ENCODE measurements at regions not wholly inside any gene's neighbourhood (a gene's known extent, or its start where the extent isn't known, plus 50 kb on each side); places are given as distances from the start of the nearest gene placed in this dataset.
A peak's percentile ranks its signal among the peaks of the same experiment; 100 is the strongest.

- no peak overlapping the region for H3K9ac ChIP-seq (ENCODE audit: low read length)
- H3K79me1 ChIP-seq (ENCODE audit: low read length): no peaks in the 10 kb centered on the region
- no peak for DNase-seq
- H3K23ac ChIP-seq (ENCODE audit: low read length): no peak overlapping the region
- no peaks in the 10 kb centered on the region for H3K4me1 ChIP-seq (ENCODE audit: control insufficient read depth, low read depth, low read length)
- H3K36me3 ChIP-seq (ENCODE audit: control insufficient read depth, insufficient read depth, low read length): no peaks in the 10 kb centered on the region
- H4K8ac ChIP-seq (ENCODE audit: low read depth, low read length): no peak overlapping the region
- WGBS (ENCODE audit: extremely low coverage, insufficient coverage, low lambda C conversion rate): no CpG with 5 or more reads among the region's 1 CpG
- H3K18ac ChIP-seq (ENCODE audit: low read length): no peak overlapping the region
- H3K27ac ChIP-seq (ENCODE audit: low read depth, low read length): no peak overlapping the region
- no peak overlapping the region for H3K56ac ChIP-seq (ENCODE audit: low read length)
- no peak overlapping the region for H3K4me3 ChIP-seq (ENCODE audit: low read length)
- no peak overlapping the region for H3K4ac ChIP-seq (ENCODE audit: low read depth, low read length)
- no peaks in the 10 kb centered on the region for H3K79me2 ChIP-seq (ENCODE audit: control insufficient read depth, insufficient read depth, low read length)
- H2BK15ac ChIP-seq (replicated peaks; ENCODE audit: low read depth): no peak overlapping the region
- H2BK5ac ChIP-seq (ENCODE audit: low read length): no peak overlapping the region
- no peak overlapping the region for H2AK5ac ChIP-seq (ENCODE audit: low read length)
- H2BK120ac ChIP-seq (ENCODE audit: low read depth, low read length): no peak overlapping the region
- no peak overlapping the region for H3K4me2 ChIP-seq (ENCODE audit: low read length)
- no peaks in the 10 kb centered on the region for H3K27me3 ChIP-seq (ENCODE audit: insufficient read depth, low read length, poor library complexity)
- H4K5ac ChIP-seq (ENCODE audit: low read length): no peak overlapping the region
These were observed 95.5 kb upstream of the WDR44 start for GRCh38 chrX:118250445-118250844.

GRCh38 chrX:118251271-118251670, 94.6 kb upstream of the WDR44 start:
- H3K4me3 ChIP-seq (ENCODE audit: low read length): no peak overlapping the region
- no peak overlapping the region for H2BK15ac ChIP-seq (replicated peaks; ENCODE audit: low read depth)
- no peaks in the 10 kb centered on the region for H3K27me3 ChIP-seq (ENCODE audit: insufficient read depth, low read length, poor library complexity)
- H3K23ac ChIP-seq (ENCODE audit: low read length): no peak overlapping the region
- H3K27ac ChIP-seq (ENCODE audit: low read depth, low read length): no peak overlapping the region
- H3K4me1 ChIP-seq (ENCODE audit: control insufficient read depth, low read depth, low read length): no peaks in the 10 kb centered on the region
- no CpG with 5 or more reads among the region's 3 CpGs for WGBS (ENCODE audit: extremely low coverage, insufficient coverage, low lambda C conversion rate)
- H4K5ac ChIP-seq (ENCODE audit: low read length): no peak overlapping the region
- no peak overlapping the region for H3K18ac ChIP-seq (ENCODE audit: low read length)
- no peak overlapping the region for H3K4me2 ChIP-seq (ENCODE audit: low read length)
- no peaks in the 10 kb centered on the region for H3K79me2 ChIP-seq (ENCODE audit: control insufficient read depth, insufficient read depth, low read length)
- H3K36me3 ChIP-seq (ENCODE audit: control insufficient read depth, insufficient read depth, low read length): no peaks in the 10 kb centered on the region
- H3K56ac ChIP-seq (ENCODE audit: low read length): no peak overlapping the region
- DNase-seq: no peak
- H3K79me1 ChIP-seq (ENCODE audit: low read length): no peaks in the 10 kb centered on the region
- H2AK5ac ChIP-seq (ENCODE audit: low read length): no peak overlapping the region
- H2BK120ac ChIP-seq (ENCODE audit: low read depth, low read length): no peak overlapping the region
- no peak overlapping the region for H4K8ac ChIP-seq (ENCODE audit: low read depth, low read length)
- H2BK5ac ChIP-seq (ENCODE audit: low read length): no peak overlapping the region
- H3K9ac ChIP-seq (ENCODE audit: low read length): no peak overlapping the region
- no peak overlapping the region for H3K4ac ChIP-seq (ENCODE audit: low read depth, low read length)

GRCh38 chrX:118252967-118253366, 92.9 kb upstream of the WDR44 start:
- no peak overlapping the region for H2AK5ac ChIP-seq (ENCODE audit: low read length)
- DNase-seq: no peak
- H3K23ac ChIP-seq (ENCODE audit: low read length): no peak overlapping the region
- H3K4ac ChIP-seq (ENCODE audit: low read depth, low read length): no peak overlapping the region
- H3K27me3 ChIP-seq (ENCODE audit: insufficient read depth, low read length, poor library complexity): no peaks in the 10 kb centered on the region
- H3K9ac ChIP-seq (ENCODE audit: low read length): no peak overlapping the region
- no peak overlapping the region for H2BK5ac ChIP-seq (ENCODE audit: low read length)
- H3K27ac ChIP-seq (ENCODE audit: low read depth, low read length): no peak overlapping the region
- no peak overlapping the region for H4K8ac ChIP-seq (ENCODE audit: low read depth, low read length)
- H3K4me2 ChIP-seq (ENCODE audit: low read length): no peak overlapping the region
- no peaks in the 10 kb centered on the region for H3K79me1 ChIP-seq (ENCODE audit: low read length)
- no peak overlapping the region for H4K5ac ChIP-seq (ENCODE audit: low read length)
- H2BK120ac ChIP-seq (ENCODE audit: low read depth, low read length): no peak overlapping the region
- no peaks in the 10 kb centered on the region for H3K4me1 ChIP-seq (ENCODE audit: control insufficient read depth, low read depth, low read length)
- WGBS (ENCODE audit: extremely low coverage, insufficient coverage, low lambda C conversion rate): no CpG with 5 or more reads among the region's 2 CpGs
- H2BK15ac ChIP-seq (replicated peaks; ENCODE audit: low read depth): no peak overlapping the region
- no peaks in the 10 kb centered on the region for H3K79me2 ChIP-seq (ENCODE audit: control insufficient read depth, insufficient read depth, low read length)
- H3K4me3 ChIP-seq (ENCODE audit: low read length): no peak overlapping the region
- H3K36me3 ChIP-seq (ENCODE audit: control insufficient read depth, insufficient read depth, low read length): no peaks in the 10 kb centered on the region
- no peak overlapping the region for H3K18ac ChIP-seq (ENCODE audit: low read length)
- no peak overlapping the region for H3K56ac ChIP-seq (ENCODE audit: low read length)

GRCh38 chrX:118254611-118255010, 91.3 kb upstream of the WDR44 start:
- Histone ChIP-seq H3K4me2 (ENCODE audit: low read length) (no peak overlapping the region), H2BK120ac (ENCODE audit: low read depth, low read length) (no peak overlapping the region)

GRCh38 chrX:118255921-118256320, 90.0 kb upstream of the WDR44 start:
- H3K18ac ChIP-seq (ENCODE audit: low read length): no peak overlapping the region
- no peak overlapping the region for H2BK15ac ChIP-seq (replicated peaks; ENCODE audit: low read depth)
- H2BK5ac ChIP-seq (ENCODE audit: low read length): no peak overlapping the region
- no peak for DNase-seq
- H3K4me1 ChIP-seq (ENCODE audit: control insufficient read depth, low read depth, low read length): no peaks in the 10 kb centered on the region
- H2AK5ac ChIP-seq (ENCODE audit: low read length): no peak overlapping the region
- H4K5ac ChIP-seq (ENCODE audit: low read length): no peak overlapping the region
- no peaks in the 10 kb centered on the region for H3K27me3 ChIP-seq (ENCODE audit: insufficient read depth, low read length, poor library complexity)
- H3K27ac ChIP-seq (ENCODE audit: low read depth, low read length): no peak overlapping the region
- no peak overlapping the region for H3K4me2 ChIP-seq (ENCODE audit: low read length)
- no peak overlapping the region for H3K23ac ChIP-seq (ENCODE audit: low read length)
- no peak overlapping the region for H3K4ac ChIP-seq (ENCODE audit: low read depth, low read length)
- H3K9ac ChIP-seq (ENCODE audit: low read length): no peak overlapping the region
- no peaks in the 10 kb centered on the region for H3K36me3 ChIP-seq (ENCODE audit: control insufficient read depth, insufficient read depth, low read length)
- no peaks in the 10 kb centered on the region for H3K79me2 ChIP-seq (ENCODE audit: control insufficient read depth, insufficient read depth, low read length)
- no peak overlapping the region for H3K56ac ChIP-seq (ENCODE audit: low read length)
- no peak overlapping the region for H4K8ac ChIP-seq (ENCODE audit: low read depth, low read length)
- H3K79me1 ChIP-seq (ENCODE audit: low read length): no peaks in the 10 kb centered on the region
- no peak overlapping the region for H2BK120ac ChIP-seq (ENCODE audit: low read depth, low read length)
- no peak overlapping the region for H3K4me3 ChIP-seq (ENCODE audit: low read length)

More at GRCh38 chrX:118254611-118255010, 91.3 kb upstream of the WDR44 start:
- Histone ChIP-seq H3K56ac (ENCODE audit: low read length) (no peak overlapping the region), H2BK5ac (ENCODE audit: low read length) (no peak overlapping the region), H4K5ac (ENCODE audit: low read length) (no peak overlapping the region), H3K4me3 (ENCODE audit: low read length) (no peak overlapping the region), H4K8ac (ENCODE audit: low read depth, low read length) (no peak overlapping the region), H3K4me1 (ENCODE audit: control insufficient read depth, low read depth, low read length) (no peaks in the 10 kb centered on the region), H3K9ac (ENCODE audit: low read length) (no peak overlapping the region), H3K27me3 (ENCODE audit: insufficient read depth, low read length, poor library complexity) (no peaks in the 10 kb centered on the region), H3K36me3 (ENCODE audit: control insufficient read depth, insufficient read depth, low read length) (no peaks in the 10 kb centered on the region), H3K79me2 (ENCODE audit: control insufficient read depth, insufficient read depth, low read length) (no peaks in the 10 kb centered on the region), H2AK5ac (ENCODE audit: low read length) (no peak overlapping the region), H3K23ac (ENCODE audit: low read length) (no peak overlapping the region), H2BK15ac (replicated peaks; ENCODE audit: low read depth) (no peak overlapping the region), H3K4ac (ENCODE audit: low read depth, low read length) (no peak overlapping the region), H3K27ac (ENCODE audit: low read depth, low read length) (no peak overlapping the region), H3K79me1 (ENCODE audit: low read length) (no peaks in the 10 kb centered on the region), H3K18ac (ENCODE audit: low read length) (no peak overlapping the region)
- peak; percentile 49 for DNase-seq
- no CpG with 5 or more reads among the region's 2 CpGs for WGBS (ENCODE audit: extremely low coverage, insufficient coverage, low lambda C conversion rate)

GRCh38 chrX:118257781-118258180, 88.1 kb upstream of the WDR44 start:
- Histone ChIP-seq H4K5ac (ENCODE audit: low read length) (no peak overlapping the region), H2AK5ac (ENCODE audit: low read length) (no peak overlapping the region), H3K27ac (ENCODE audit: low read depth, low read length) (no peak overlapping the region), H3K79me2 (ENCODE audit: control insufficient read depth, insufficient read depth, low read length) (no peaks in the 10 kb centered on the region), H3K23ac (ENCODE audit: low read length) (no peak overlapping the region), H3K27me3 (ENCODE audit: insufficient read depth, low read length, poor library complexity) (no peaks in the 10 kb centered on the region), H3K4me2 (ENCODE audit: low read length) (no peak overlapping the region), H2BK5ac (ENCODE audit: low read length) (no peak overlapping the region), H3K18ac (ENCODE audit: low read length) (no peak overlapping the region), H4K8ac (ENCODE audit: low read depth, low read length) (no peak overlapping the region), H3K4ac (ENCODE audit: low read depth, low read length) (no peak overlapping the region), H3K4me1 (ENCODE audit: control insufficient read depth, low read depth, low read length) (no peaks in the 10 kb centered on the region), H3K36me3 (ENCODE audit: control insufficient read depth, insufficient read depth, low read length) (no peaks in the 10 kb centered on the region), H2BK120ac (ENCODE audit: low read depth, low read length) (no peak overlapping the region), H3K79me1 (ENCODE audit: low read length) (no peaks in the 10 kb centered on the region), H3K4me3 (ENCODE audit: low read length) (no peak overlapping the region), H3K9ac (ENCODE audit: low read length) (no peak overlapping the region), H3K56ac (ENCODE audit: low read length) (no peak overlapping the region), H2BK15ac (replicated peaks; ENCODE audit: low read depth) (no peak overlapping the region)
- WGBS (ENCODE audit: extremely low coverage, insufficient coverage, low lambda C conversion rate): no CpG with 5 or more reads among the region's 4 CpGs
- DNase-seq: no peak

Measured in mesendoderm (in vitro differentiated cells).